ENCODE measurements at regions not wholly inside any gene's neighbourhood (a gene's known extent, or its start where the extent isn't known, plus 50 kb on each side); places are given as distances from the start of the nearest gene placed in this dataset.
A peak's percentile ranks its signal among the peaks of the same experiment; 100 is the strongest.

DNA sequence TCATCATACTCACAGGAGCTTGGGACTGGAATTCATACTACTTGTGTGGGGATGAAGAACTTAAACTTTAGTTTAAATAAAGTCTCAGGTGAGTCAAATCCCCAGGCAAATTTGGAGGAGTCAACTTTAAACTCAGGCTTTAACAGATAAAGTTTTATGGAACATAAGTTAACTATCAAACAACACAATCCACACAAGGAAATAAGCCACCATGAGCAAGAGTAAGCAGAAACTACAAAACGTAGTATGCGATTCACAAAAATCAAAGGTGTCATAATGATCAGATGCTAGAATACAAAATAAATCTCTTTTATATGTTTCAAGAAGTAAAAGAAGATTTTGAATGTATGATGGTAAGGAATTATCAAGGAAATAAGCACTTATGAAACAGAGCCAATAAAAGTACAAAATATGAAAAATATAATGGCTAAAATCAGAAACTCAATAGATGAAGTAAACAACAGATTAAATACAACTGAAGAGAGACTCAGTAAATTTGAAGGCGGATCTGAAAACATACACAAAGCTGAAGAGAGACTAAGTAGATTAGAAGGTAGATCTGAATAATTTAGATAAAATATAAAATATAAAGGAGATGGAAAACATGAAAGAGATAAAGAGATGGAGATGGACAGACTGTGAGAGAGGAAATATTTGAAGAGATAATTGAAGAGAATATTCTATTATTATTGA lies 97.5 kb upstream of the TWIST2 start:
- H3K4me3 ChIP-seq: no peak overlapping the region
- H3K4me1 ChIP-seq: no peaks in the 10 kb centered on the region
- H3K9me3 ChIP-seq: no peaks in the 10 kb centered on the region
- H3K27me3 ChIP-seq: no peaks in the 10 kb centered on the region
- TF ChIP-seq EP300 (IDR thresholded peaks at IDR 0.05) (no peak), POLR2A (IDR thresholded peaks at IDR 0.05) (no peak), POLR2AphosphoS5 (IDR thresholded peaks at IDR 0.05) (no peak), CTCF (IDR thresholded peaks at IDR 0.05) (no peak)
- no peaks in the 10 kb centered on the region for H3K36me3 ChIP-seq
- WGBS: 90% methylated on average over 3 of the region's 3 CpGs
- no peak overlapping the region for H3K27ac ChIP-seq
- DNase-seq (ENCODE audit: low spot score in 2 of 2): no peak

DNA sequence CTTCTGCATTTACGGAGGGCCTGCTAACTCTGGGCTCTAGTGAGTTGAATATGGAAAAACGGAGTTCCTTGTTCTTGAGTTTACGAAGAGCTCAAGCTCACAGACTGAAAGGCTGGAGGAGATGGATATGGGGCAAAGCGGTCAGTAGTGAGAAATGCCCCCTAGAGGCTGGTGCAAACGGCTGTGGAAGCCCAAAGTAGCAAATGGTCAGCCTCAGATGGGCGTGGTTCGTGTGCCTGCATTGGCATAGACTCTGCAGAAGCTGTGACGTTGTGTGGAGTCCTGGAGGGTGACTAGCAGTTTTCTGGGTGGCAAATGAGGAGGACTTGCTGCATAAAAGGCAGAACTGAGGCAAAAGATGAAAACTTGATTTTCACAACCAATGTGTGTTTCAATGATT lies 93.6 kb upstream of the TWIST2 start:
- no peak for TF ChIP-seq EP300 (IDR thresholded peaks at IDR 0.05)
- no peak for TF ChIP-seq CTCF (IDR thresholded peaks at IDR 0.05)
- no peak for TF ChIP-seq POLR2A (IDR thresholded peaks at IDR 0.05)
- TF ChIP-seq POLR2AphosphoS5 (IDR thresholded peaks at IDR 0.05): no peak
- Histone ChIP-seq H3K9me3 (no peaks in the 10 kb centered on the region), H3K4me3 (no peak overlapping the region), H3K4me1 (no peaks in the 10 kb centered on the region), H3K36me3 (no peaks in the 10 kb centered on the region), H3K27me3 (no peaks in the 10 kb centered on the region), H3K27ac (no peak overlapping the region)
- WGBS: 69% methylated on average over 8 of the region's 8 CpGs
- DNase-seq (ENCODE audit: low spot score in 2 of 2): no peak

DNA sequence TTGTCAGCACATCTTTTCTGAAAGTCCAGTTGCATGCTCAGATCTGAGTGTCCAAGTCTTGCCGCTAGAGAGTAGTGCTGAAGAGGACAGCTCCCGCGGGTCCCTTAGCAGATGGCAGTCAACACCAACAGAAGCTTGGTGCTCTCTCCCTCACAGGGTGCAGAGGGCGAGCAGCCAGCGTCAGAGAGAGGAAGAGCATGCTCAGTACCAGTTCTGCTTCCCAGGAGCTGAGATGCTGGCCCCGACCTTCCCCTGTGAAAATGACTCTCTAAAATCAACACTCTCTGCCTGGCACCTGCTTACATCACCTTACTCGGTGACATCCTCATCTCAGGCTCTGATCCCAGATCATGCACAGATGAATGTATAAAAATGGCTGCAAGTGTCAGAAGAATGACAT lies 86.0 kb upstream of the TWIST2 start:
- Histone ChIP-seq H3K4me3 (no peak overlapping the region), H3K36me3 (no peaks in the 10 kb centered on the region), H3K27ac (no peak overlapping the region), H3K9me3 (no peaks in the 10 kb centered on the region), H3K4me1 (no peaks in the 10 kb centered on the region), H3K27me3 (peaks cover 20% of the 10 kb centered on the region)
- TF ChIP-seq CTCF (IDR thresholded peaks at IDR 0.05): no peak
- TF ChIP-seq POLR2A (IDR thresholded peaks at IDR 0.05): no peak
- no peak for TF ChIP-seq POLR2AphosphoS5 (IDR thresholded peaks at IDR 0.05)
- no peak for TF ChIP-seq EP300 (IDR thresholded peaks at IDR 0.05)
- DNase-seq (ENCODE audit: low spot score in 2 of 2): no peak
- 21% methylated on average over 7 of the region's 7 CpGs for WGBS

DNA sequence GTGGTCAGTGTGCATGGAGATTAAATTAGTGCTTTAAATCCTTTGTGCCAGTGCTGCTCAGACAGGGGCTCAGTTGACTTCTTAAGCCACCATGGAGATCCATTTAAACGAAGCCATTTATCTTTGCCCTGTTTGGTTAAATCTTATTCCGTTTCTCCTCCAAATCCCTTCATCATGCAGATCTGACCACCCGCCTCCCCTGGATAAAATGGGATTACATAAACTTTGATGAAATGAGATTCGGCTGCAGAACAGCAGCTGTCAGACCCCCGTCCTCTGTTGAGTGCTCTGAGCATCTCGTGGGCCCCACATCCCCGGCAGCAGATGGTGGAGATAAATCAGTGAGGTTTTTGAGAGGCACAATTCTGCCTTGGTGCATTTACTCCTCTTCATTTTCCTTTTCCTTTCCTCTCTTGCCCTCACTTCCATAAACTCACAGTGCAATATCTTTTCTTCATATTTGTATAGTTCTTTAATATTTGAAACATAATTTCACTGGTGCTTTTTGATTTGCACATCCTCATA lies 84.4 kb upstream of the TWIST2 start:
- no peak overlapping the region for H3K4me3 ChIP-seq
- H3K36me3 ChIP-seq: no peaks in the 10 kb centered on the region
- peaks cover 28% of the 10 kb centered on the region for H3K27me3 ChIP-seq
- no peak overlapping the region for H3K27ac ChIP-seq
- WGBS: 51% methylated on average over 7 of the region's 7 CpGs
- TF ChIP-seq CTCF (IDR thresholded peaks at IDR 0.05) (no peak), POLR2AphosphoS5 (IDR thresholded peaks at IDR 0.05) (no peak), POLR2A (IDR thresholded peaks at IDR 0.05) (no peak), EP300 (IDR thresholded peaks at IDR 0.05) (no peak)
- DNase-seq (ENCODE audit: low spot score in 2 of 2): no peak
- no peaks in the 10 kb centered on the region for H3K9me3 ChIP-seq
- H3K4me1 ChIP-seq: no peaks in the 10 kb centered on the region

DNA sequence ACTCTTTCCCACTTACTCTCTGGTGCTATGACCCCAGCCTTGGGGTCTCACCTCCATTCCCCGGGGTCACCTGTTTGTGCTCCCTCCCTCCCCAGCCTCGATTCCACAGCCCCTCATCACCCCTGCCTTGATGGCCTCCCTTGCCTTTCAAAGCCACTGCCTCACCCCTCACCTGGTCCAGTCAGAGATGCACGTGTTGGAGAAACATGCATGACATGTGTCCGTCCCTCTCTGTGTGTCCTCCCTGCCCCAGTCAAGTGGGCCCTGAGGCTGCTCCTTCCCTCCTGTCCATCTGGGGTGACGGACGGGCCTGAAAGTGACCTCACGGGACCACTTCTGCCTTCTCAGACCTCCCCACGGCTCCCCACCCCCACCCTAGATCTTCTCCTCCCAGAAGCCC lies 82.3 kb upstream of the TWIST2 start:
- no peaks in the 10 kb centered on the region for H3K4me1 ChIP-seq
- H3K27ac ChIP-seq: no peak overlapping the region
- H3K4me3 ChIP-seq: no peak overlapping the region
- TF ChIP-seq POLR2A (IDR thresholded peaks at IDR 0.05): no peak
- H3K36me3 ChIP-seq: no peaks in the 10 kb centered on the region
- H3K9me3 ChIP-seq: no peaks in the 10 kb centered on the region
- DNase-seq (ENCODE audit: low spot score in 2 of 2): peak in 1 of 2 donors; percentile 31
- WGBS: 70% methylated on average over 8 of the region's 8 CpGs
- peaks cover 40% of the 10 kb centered on the region for H3K27me3 ChIP-seq

Measured in suprapubic skin (tissue), 4 donors.